Ascending aorta (tissue), 2 donors: ENCODE measurements at regions not wholly inside any gene's neighbourhood (a gene's known extent, or its start where the extent isn't known, plus 50 kb on each side); places are given as distances from the start of the nearest gene placed in this dataset.
A peak's percentile ranks its signal among the peaks of the same experiment; 100 is the strongest.

Experiments used
- DNase-seq, 2 donors: peaks; one replicate each; pipeline ENCODE4 v3.0.0-alpha.2; 2019; ENCODE audit warnings: low spot score in 2 of 2
- H3K27ac ChIP-seq, 2 donors: fragments of 200-600 bp; sonication (generic); one replicate each; pipeline ENCODE4 v1.5.1; 2016 to 2017; ENCODE audit warnings: mild to moderate bottlenecking in 1 of 2
- H3K27me3 ChIP-seq: fragments of 200-600 bp; sonication (generic); one replicate; pipeline ENCODE4 v1.5.1; 2017
- H3K36me3 ChIP-seq, 2 donors: fragments of 200-600 bp; sonication (generic); one replicate each; pipeline ENCODE4 v1.5.1; 2016
- H3K4me1 ChIP-seq, 2 donors: fragments of 200-600 bp; sonication (generic); one replicate each; pipeline ENCODE4 v1.5.1; 2016 to 2017; ENCODE audit warnings: mild to moderate bottlenecking in 1 of 2
- H3K4me3 ChIP-seq, 2 donors: fragments of 200-600 bp; sonication (generic); one replicate each; pipeline ENCODE4 v1.5.1; 2016 to 2017; ENCODE audit warnings: mild to moderate bottlenecking in 1 of 2
- H3K9me3 ChIP-seq, 2 donors: fragments of 200-600 bp; sonication (generic); one replicate each; pipeline ENCODE4 v1.5.1; 2016
- intact Hi-C: fragments of 100-400 bp; cut with DNase I; formaldehyde crosslinking; loops from one replicate; pipeline ENCODE4 v1.15.1; 2023
- TF ChIP-seq, protein P1 (sequence below), 3 experiments: fragments of 200-600 bp in 2 of 3; fragments of 450-650 bp in 1 of 3; sonication (generic) in 2 of 3; IDR thresholded peaks; one replicate each; pipeline ENCODE4 v1.5.1; 2016 to 2019; ENCODE audit warnings: antibody characterized with exemption in 3 of 3, mild to moderate bottlenecking in 1 of 3, moderate library complexity in 1 of 3

DNA sequence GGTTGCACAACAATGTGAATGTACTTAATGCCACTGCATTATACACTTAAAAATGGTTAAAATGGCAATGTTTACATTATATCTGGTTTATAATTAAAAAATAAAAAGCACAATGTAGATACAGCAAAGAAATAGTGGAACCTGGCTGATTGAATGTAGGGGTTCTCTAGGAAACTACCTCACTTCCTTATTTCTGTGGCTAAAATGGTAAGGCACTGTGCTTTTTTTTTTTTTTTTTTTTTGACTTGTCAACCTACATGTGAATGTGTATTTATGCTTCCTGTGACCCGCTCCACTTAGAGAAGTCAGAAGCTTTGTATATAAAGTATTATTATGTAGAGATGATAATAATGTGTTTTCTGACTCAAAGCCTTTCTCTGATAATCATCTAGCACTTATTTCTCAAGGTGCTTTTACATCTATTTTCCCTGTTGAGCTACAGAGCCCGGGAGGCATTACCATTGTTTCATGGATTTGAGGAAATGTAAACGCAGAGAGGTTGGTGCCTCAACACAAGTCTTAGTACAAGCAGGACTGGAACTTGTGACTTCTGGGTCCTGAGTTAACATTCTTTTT lies 55.0 kb downstream of the SOX4 start:
- Histone ChIP-seq H3K27me3 (no peaks in the 10 kb centered on the region), H3K9me3 (no peaks in the 10 kb centered on the region), H3K4me1 (no peaks in the 10 kb centered on the region), H3K27ac (no peak overlapping the region), H3K4me3 (no peak overlapping the region), H3K36me3 (no peaks in the 10 kb centered on the region)
- TF ChIP-seq, protein P1, sequence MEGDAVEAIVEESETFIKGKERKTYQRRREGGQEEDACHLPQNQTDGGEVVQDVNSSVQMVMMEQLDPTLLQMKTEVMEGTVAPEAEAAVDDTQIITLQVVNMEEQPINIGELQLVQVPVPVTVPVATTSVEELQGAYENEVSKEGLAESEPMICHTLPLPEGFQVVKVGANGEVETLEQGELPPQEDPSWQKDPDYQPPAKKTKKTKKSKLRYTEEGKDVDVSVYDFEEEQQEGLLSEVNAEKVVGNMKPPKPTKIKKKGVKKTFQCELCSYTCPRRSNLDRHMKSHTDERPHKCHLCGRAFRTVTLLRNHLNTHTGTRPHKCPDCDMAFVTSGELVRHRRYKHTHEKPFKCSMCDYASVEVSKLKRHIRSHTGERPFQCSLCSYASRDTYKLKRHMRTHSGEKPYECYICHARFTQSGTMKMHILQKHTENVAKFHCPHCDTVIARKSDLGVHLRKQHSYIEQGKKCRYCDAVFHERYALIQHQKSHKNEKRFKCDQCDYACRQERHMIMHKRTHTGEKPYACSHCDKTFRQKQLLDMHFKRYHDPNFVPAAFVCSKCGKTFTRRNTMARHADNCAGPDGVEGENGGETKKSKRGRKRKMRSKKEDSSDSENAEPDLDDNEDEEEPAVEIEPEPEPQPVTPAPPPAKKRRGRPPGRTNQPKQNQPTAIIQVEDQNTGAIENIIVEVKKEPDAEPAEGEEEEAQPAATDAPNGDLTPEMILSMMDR (IDR thresholded peaks at IDR 0.05) = no peak
- intact Hi-C loops = no loop called here
- DNase-seq = no peak

DNA sequence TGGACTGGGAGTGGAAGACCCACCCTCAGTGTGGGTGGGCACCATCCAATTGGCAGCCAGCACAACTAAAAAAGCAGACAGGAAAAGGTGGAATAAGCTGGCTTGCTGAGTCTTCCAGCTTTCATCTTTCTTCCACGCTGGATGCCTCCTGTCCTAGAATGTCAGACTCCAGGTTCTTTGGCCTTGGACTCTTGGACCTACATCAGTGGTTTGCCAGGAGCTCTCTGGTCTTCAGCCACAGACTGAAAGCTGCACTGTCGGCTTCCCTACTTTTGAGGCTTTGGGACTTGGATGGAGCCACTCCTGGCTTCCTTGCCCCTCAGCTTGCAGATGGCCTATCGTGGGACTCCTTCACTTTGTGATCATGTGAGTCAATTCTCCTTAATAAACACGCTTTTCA lies 59.8 kb downstream of the SOX4 start:
- TF ChIP-seq, protein P1 (IDR thresholded peaks at IDR 0.05) = no peak
- Histone ChIP-seq H3K36me3 (no peaks in the 10 kb centered on the region), H3K4me3 (no peak overlapping the region), H3K9me3 (no peaks in the 10 kb centered on the region), H3K4me1 (no peaks in the 10 kb centered on the region), H3K27me3 (no peaks in the 10 kb centered on the region), H3K27ac (no peak overlapping the region)
- intact Hi-C loops = no loop called here
- no peak for DNase-seq

DNA sequence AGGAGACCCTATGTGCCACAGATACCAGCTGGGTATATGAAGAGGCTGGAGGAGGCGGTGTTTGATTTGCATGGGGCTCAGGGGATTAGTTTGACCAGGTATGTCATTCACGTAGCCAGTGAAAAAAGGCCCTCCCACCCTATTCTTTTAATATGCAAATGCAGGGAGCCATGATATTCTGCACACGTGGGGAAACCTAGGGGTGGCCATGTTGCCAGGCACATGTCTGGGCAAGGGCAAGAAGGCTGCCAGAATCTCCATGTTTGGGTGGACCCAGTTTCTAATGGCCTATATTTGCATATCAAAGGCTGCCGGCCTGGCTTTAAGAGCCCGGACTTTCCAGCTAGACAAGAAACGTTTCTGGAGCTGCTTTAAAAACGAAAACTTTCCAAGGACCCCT lies 60.4 kb downstream of the SOX4 start:
- intact Hi-C loops = no loop called here
- H3K4me3 ChIP-seq = no peak overlapping the region
- no peaks in the 10 kb centered on the region for H3K9me3 ChIP-seq
- no peaks in the 10 kb centered on the region for H3K4me1 ChIP-seq
- H3K27ac ChIP-seq = no peak overlapping the region
- H3K36me3 ChIP-seq = no peaks in the 10 kb centered on the region
- no peak for DNase-seq
- TF ChIP-seq, protein P1 (IDR thresholded peaks at IDR 0.05) = no peak
- no peaks in the 10 kb centered on the region for H3K27me3 ChIP-seq

DNA sequence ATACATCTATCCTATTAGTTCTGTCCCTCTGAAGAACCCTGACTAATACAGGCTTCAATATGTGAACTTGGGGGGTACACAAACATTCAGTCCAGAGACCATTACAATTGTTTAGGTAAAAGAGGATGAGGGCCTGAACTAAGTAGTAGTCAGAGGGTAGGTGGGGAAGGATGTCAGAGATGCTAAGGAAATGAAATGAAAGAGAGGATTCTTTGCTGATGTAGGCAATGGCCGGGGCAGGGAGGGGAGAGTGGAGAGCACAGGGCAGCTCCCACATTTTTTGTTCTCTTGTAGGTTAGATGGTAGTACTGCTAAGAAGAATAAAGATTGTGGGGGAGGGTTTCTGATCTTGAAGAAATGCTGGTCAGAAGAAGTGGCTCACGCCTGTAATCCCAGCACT lies 60.8 kb downstream of the SOX4 start:
- TF ChIP-seq, protein P1 (IDR thresholded peaks at IDR 0.05) = no peak
- DNase-seq = no peak
- H3K4me1 ChIP-seq = no peaks in the 10 kb centered on the region
- no peak overlapping the region for H3K27ac ChIP-seq
- no peaks in the 10 kb centered on the region for H3K36me3 ChIP-seq
- no peak overlapping the region for H3K4me3 ChIP-seq
- intact Hi-C loops = no loop called here
- no peaks in the 10 kb centered on the region for H3K9me3 ChIP-seq
- no peaks in the 10 kb centered on the region for H3K27me3 ChIP-seq

DNA sequence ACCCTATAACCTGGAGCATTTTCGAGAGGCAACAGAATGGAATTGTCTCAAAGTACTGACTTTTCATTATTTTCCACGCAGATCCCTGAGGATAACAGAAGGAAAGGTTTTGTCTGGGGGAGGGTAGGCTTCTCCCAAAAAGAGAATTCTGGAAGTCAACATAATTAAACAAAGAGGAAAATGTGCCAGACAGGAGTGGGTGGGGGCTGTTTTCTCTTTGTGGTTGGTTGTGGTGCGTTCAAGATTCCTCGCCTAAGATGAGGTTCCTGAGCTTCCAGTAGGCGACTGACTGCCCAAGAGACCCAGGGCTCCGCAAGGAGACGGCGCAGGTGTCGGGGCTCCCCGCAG lies 70.4 kb downstream of the SOX4 start:
- peaks cover 0 to 10% of the 10 kb centered on the region in 2 donors for H3K4me1 ChIP-seq
- no peaks in the 10 kb centered on the region for H3K27me3 ChIP-seq
- peak overlapping the region; percentile 46 to 52 for H3K27ac ChIP-seq
- intact Hi-C loops = loop anchor here (10.0 kb wide), 1 partner anchor 1221 kb away; no protein-coding TSS in a partner anchor
- no peaks in the 10 kb centered on the region for H3K36me3 ChIP-seq
- no peaks in the 10 kb centered on the region for H3K9me3 ChIP-seq
- no peak for DNase-seq
- H3K4me3 ChIP-seq = peak overlapping the region; percentile 66 to 76
- TF ChIP-seq, protein P1 (IDR thresholded peaks at IDR 0.05) = no peak
